Lower lobe of right lung (tissue), 2 donors: ENCODE measurements at regions not wholly inside any gene's neighbourhood (a gene's known extent, or its start where the extent isn't known, plus 50 kb on each side); places are given as distances from the start of the nearest gene placed in this dataset.

Experiments
- ATAC-seq, 2 donors: fragments of 200-7000 bp; cut with Tn5 transposase; one replicate each; pipeline ENCODE4 v1.9.1; 2020 to 2022; ENCODE audit warnings: mild to moderate bottlenecking in 2 of 2, moderate library complexity in 2 of 2
- DNase-seq: peaks from one replicate; pipeline ENCODE4 v3.0.0-alpha.2; 2020
- H3K27ac ChIP-seq: fragments of 200-600 bp; one replicate; pipeline ENCODE4 v1.8.0; 2022
- H3K27me3 ChIP-seq: fragments of 200-600 bp; one replicate; pipeline ENCODE4 v1.8.0; 2022; ENCODE audit warnings: low read depth
- H3K36me3 ChIP-seq: fragments of 200-600 bp; one replicate; pipeline ENCODE4 v1.8.0; 2022; ENCODE audit warnings: mild to moderate bottlenecking
- H3K4me1 ChIP-seq: fragments of 200-600 bp; one replicate; pipeline ENCODE4 v1.8.0; 2022
- H3K4me3 ChIP-seq: fragments of 200-600 bp; one replicate; pipeline ENCODE4 v1.8.0; 2022; ENCODE audit warnings: mild to moderate bottlenecking
- H3K9me3 ChIP-seq: fragments of 200-600 bp; one replicate; pipeline ENCODE4 v1.8.0; 2022
- intact Hi-C: fragments of 100-400 bp; cut with DNase I; formaldehyde crosslinking; loops from one replicate; pipeline ENCODE4 v1.11.0; 2022
- TF ChIP-seq, protein P1 (sequence below): fragments of 200-600 bp; IDR thresholded peaks from one replicate; pipeline ENCODE4 v1.8.0; 2022; ENCODE audit warnings: antibody characterized with exemption, mild to moderate bottlenecking
- donor health status: DM: no; HTN: yes; CAD: no; lungs with severe emphysema.

DNA sequence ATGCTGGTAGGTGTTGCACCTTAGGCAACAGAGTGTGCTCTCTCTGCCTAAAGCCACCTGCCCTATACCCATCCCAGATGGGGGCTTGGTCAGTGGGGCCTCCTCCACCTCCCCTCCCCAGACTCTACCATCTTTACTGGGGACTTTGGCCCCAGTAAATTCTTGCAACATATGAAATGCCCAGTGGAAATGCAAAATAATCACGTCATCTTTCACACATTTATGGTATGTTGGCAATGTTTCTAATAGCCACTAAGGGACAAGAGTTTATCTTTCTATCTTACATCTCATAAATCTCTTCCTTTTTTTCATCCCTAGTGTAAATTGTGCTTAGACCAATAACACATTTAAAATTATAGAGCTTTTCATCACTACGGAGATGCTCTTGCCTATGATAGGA lies 103.0 kb upstream of the MAML3 start:
- ATAC-seq (no peak), DNase-seq (no peak)
- H3K27ac ChIP-seq, result no peak overlapping the region
- intact Hi-C loops, result loop anchor here (10.0 kb wide), 1 partner anchor 242 kb away; no protein-coding TSS in a partner anchor
- H3K36me3 ChIP-seq, result no peaks in the 10 kb centered on the region
- no peaks in the 10 kb centered on the region for H3K9me3 ChIP-seq
- no peaks in the 10 kb centered on the region for H3K27me3 ChIP-seq
- TF ChIP-seq, protein P1, sequence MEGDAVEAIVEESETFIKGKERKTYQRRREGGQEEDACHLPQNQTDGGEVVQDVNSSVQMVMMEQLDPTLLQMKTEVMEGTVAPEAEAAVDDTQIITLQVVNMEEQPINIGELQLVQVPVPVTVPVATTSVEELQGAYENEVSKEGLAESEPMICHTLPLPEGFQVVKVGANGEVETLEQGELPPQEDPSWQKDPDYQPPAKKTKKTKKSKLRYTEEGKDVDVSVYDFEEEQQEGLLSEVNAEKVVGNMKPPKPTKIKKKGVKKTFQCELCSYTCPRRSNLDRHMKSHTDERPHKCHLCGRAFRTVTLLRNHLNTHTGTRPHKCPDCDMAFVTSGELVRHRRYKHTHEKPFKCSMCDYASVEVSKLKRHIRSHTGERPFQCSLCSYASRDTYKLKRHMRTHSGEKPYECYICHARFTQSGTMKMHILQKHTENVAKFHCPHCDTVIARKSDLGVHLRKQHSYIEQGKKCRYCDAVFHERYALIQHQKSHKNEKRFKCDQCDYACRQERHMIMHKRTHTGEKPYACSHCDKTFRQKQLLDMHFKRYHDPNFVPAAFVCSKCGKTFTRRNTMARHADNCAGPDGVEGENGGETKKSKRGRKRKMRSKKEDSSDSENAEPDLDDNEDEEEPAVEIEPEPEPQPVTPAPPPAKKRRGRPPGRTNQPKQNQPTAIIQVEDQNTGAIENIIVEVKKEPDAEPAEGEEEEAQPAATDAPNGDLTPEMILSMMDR, result no peak
- H3K4me1 ChIP-seq, result peaks cover 11% of the 10 kb centered on the region
- H3K4me3 ChIP-seq, result no peak overlapping the region

DNA sequence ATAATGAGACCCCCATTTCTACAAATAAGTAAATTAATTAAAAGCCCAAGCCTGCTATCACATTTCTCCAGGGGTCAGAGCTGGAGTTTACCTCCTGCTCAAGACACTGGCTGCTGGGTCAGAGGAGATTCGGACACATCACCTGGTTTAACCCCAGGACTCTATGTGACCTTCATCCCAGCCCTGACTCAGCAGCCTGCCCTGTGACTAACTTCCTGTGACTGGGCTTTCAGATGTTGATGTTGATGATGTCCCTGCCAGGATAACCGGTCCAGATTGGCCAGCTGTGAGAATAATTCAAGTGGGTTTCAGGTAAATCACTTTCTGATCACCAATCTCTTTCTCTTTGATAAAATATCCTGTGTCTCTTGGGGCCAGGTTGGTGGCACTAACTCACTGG lies 102.4 kb upstream of the MAML3 start:
- H3K4me1 ChIP-seq, result peaks cover 17% of the 10 kb centered on the region
- intact Hi-C loops, result loop anchor here (10.0 kb wide), 1 partner anchor 242 kb away; no protein-coding TSS in a partner anchor
- TF ChIP-seq, protein P1, result no peak
- ATAC-seq, result no peak
- H3K9me3 ChIP-seq, result no peaks in the 10 kb centered on the region
- DNase-seq, result no peak
- no peak overlapping the region for H3K4me3 ChIP-seq
- H3K36me3 ChIP-seq, result no peaks in the 10 kb centered on the region
- H3K27ac ChIP-seq, result no peak overlapping the region
- no peaks in the 10 kb centered on the region for H3K27me3 ChIP-seq

DNA sequence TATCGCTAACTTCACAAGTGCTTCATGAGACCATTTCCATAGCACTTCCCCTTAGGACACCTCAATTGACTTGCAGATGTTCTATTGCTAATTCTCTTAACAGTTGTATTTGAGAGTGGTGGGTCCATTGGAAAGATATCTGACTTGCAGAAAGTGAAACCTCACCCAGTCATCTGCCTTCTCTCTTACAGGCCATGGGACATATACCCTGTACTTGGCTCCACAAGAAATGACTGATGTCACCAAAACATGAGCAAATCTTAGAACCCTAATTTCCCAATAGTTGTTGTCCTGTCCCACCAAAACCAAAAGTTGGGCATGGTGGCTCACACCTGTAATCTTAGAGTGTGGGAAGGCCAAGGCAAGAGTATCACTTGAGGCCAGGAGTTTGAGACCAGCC lies 101.9 kb upstream of the MAML3 start:
- no peak for ATAC-seq
- Histone ChIP-seq H3K4me3 (no peak overlapping the region), H3K27me3 (no peaks in the 10 kb centered on the region), H3K27ac (no peak overlapping the region), H3K4me1 (peaks cover 18% of the 10 kb centered on the region), H3K36me3 (no peaks in the 10 kb centered on the region), H3K9me3 (no peaks in the 10 kb centered on the region)
- DNase-seq, result no peak
- intact Hi-C loops, result loop anchor here (10.0 kb wide), 1 partner anchor 241 kb away; no protein-coding TSS in a partner anchor
- TF ChIP-seq, protein P1, result no peak

DNA sequence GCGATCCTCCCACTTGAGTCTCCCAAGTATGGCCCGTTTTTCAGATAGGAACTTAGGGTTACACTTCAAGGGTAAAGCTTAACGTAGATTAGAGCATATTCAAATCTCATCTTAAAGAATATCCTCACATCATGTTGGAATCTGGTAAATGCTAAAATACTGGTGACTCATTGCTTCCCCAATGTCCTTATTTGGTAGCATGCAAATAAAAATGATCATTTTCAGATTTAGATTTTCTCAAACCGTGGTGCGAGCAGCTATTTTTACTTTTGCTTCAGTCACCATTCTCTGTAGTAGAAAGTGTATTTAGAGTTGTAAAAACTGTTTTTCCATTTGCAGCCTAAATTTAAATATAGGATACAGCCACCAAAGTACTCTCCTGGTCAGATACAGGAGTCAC lies 101.5 kb upstream of the MAML3 start:
- intact Hi-C loops, result loop anchor here (10.0 kb wide), 1 partner anchor 241 kb away; no protein-coding TSS in a partner anchor
- H3K4me3 ChIP-seq, result no peak overlapping the region
- H3K27me3 ChIP-seq, result no peaks in the 10 kb centered on the region
- TF ChIP-seq, protein P1, result no peak
- H3K36me3 ChIP-seq, result no peaks in the 10 kb centered on the region
- peaks cover 18% of the 10 kb centered on the region for H3K4me1 ChIP-seq
- no peak for ATAC-seq
- H3K9me3 ChIP-seq, result no peaks in the 10 kb centered on the region
- DNase-seq, result no peak
- no peak overlapping the region for H3K27ac ChIP-seq

DNA sequence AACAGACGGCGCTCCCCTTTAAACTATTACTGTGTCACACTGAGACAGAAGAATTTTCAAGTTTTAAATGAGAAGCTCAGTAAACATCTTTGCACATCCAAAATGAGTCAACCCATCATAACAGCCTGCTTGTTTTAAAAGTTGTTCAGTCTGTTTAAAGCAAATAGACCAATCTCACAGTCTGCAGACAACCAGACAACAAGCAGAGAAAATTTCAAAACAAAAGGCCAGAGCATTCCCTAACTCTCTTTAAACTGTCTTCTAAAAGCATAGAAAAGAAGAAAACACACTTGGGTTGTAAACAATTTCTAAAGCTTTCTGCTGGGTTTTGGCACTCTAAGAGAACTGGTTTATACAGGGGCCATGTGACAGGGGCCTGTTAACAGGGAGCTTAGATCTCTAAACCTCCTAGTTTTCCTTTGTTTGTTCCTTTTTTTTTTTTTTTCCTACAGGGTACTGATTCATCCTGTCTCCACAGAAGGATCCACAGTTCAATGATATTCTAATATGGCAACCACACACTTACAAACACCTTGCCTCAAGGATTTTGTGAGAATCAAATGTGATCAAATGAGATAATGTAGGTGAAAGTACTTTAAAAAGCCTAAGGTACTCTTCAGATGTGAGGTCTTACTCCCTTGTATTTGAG lies 100.8 kb upstream of the MAML3 start:
- H3K4me1 ChIP-seq, result peaks cover 18% of the 10 kb centered on the region
- H3K4me3 ChIP-seq, result no peak overlapping the region
- no peaks in the 10 kb centered on the region for H3K9me3 ChIP-seq
- DNase-seq, result no peak
- TF ChIP-seq, protein P1, result no peak
- no peaks in the 10 kb centered on the region for H3K36me3 ChIP-seq
- H3K27me3 ChIP-seq, result no peaks in the 10 kb centered on the region
- no peak for ATAC-seq
- intact Hi-C loops, result loop anchor here (10.0 kb wide), 1 partner anchor 240 kb away; no protein-coding TSS in a partner anchor
- no peak overlapping the region for H3K27ac ChIP-seq
